B cell (primary cell): ENCODE measurements at regions not wholly inside any gene's neighbourhood (a gene's known extent, or its start where the extent isn't known, plus 50 kb on each side); places are given as distances from the start of the nearest gene placed in this dataset.

Experiments
- ATAC-seq: fragments of 200-7000 bp; cut with Tn5 transposase; one replicate; pipeline ENCODE4 v1.10.0; 2021; ENCODE audit warnings: low read depth, mild to moderate bottlenecking, moderate number of reproducible peaks, moderate library complexity
- CTCF ChIA-PET: fragments of 350-600 bp; sonication (Branson Sonifier 250); formaldehyde crosslinking; loops from one replicate; lab custom pipeline; 2021; ENCODE audit warnings: antibody characterized with exemption, inconsistent platforms; lab: Charles Lee
- POLR2A ChIA-PET: fragments of 350-600 bp; sonication (Branson Sonifier 250); formaldehyde crosslinking; loops from one replicate; lab custom pipeline; 2021; ENCODE audit warnings: antibody characterized with exemption; lab: Charles Lee
- DNase-seq: peaks from one replicate; pipeline ENCODE4 v3.0.0; 2013
- H2AFZ ChIP-seq: 2 replicates; pipeline ENCODE4 v1.6.1; 2012; ENCODE audit warnings: mild to moderate bottlenecking, low read depth, low read length; ENCODE audit not compliant: insufficient read depth, poor library complexity, severe bottlenecking
- H3K27ac ChIP-seq, 2 donors: 1 replicate in 1 of 2; 2 replicates in 1 of 2; pipeline ENCODE4 v1.5.1; 2012 to 2013; ENCODE audit warnings: low read length in 2 of 2, mild to moderate bottlenecking in 2 of 2, moderate library complexity in 1 of 2
- H3K27me3 ChIP-seq, 4 experiments: fragments of 200-600 bp in 1 of 4; sonication (generic) in 1 of 4; replicated peaks in 1 of 4; 1 replicate in 2 of 4; 2 replicates in 2 of 4; pipeline versions ENCODE4 v1.6.1 to v1.7.0; 2013 to 2016; ENCODE audit warnings: low read length in 3 of 4, mild to moderate bottlenecking in 2 of 4, mixed read lengths in 1 of 4, moderate library complexity in 1 of 4; ENCODE audit not compliant: insufficient read depth in 4 of 4, control insufficient read depth in 3 of 4; ENCODE audit errors: control extremely low read depth in 1 of 4
- H3K36me3 ChIP-seq, 2 experiments: replicated peaks in 1 of 2; 1 replicate in 1 of 2; 2 replicates in 1 of 2; pipeline versions ENCODE4 v1.6.1 to v1.7.1; 2013; ENCODE audit warnings: low read length in 1 of 2; ENCODE audit not compliant: insufficient read depth in 2 of 2, control insufficient read depth in 1 of 2; ENCODE audit errors: control extremely low read depth in 1 of 2, extremely low read depth in 1 of 2
- H3K4me1 ChIP-seq, 2 donors: fragments of 200-600 bp in 1 of 2; sonication (generic) in 1 of 2; 1 replicate in 1 of 2; 2 replicates in 1 of 2; pipeline versions ENCODE4 v1.5.1 to v1.6.1; 2013 to 2017; ENCODE audit warnings: low read length in 2 of 2; ENCODE audit not compliant: control insufficient read depth in 2 of 2, insufficient read depth in 2 of 2
- H3K4me2 ChIP-seq: replicated peaks from 2 replicates; pipeline ENCODE3; 2012; ENCODE audit warnings: mild to moderate bottlenecking, low read depth, low read length; ENCODE audit not compliant: poor library complexity, severe bottlenecking
- H3K4me3 ChIP-seq, 5 experiments: fragments of 200-600 bp in 1 of 5; sonication (generic) in 1 of 5; 1 replicate in 3 of 5; 2 replicates in 2 of 5; pipeline versions ENCODE4 v1.5.1 to v1.7.0; 2011 to 2016; ENCODE audit warnings: low read length in 4 of 5, mild to moderate bottlenecking in 4 of 5, low read depth in 2 of 5, control low read depth in 1 of 5, moderate library complexity in 1 of 5; ENCODE audit not compliant: insufficient read depth in 1 of 5; ENCODE audit errors: control extremely low read depth in 1 of 5, extremely low read depth in 1 of 5
- H3K79me2 ChIP-seq: fragments of 200-600 bp; sonication (generic); one replicate; pipeline ENCODE4 v1.6.0; 2016; ENCODE audit warnings: low read length; ENCODE audit not compliant: control insufficient read depth, insufficient read depth
- H3K9ac ChIP-seq: fragments of 200-600 bp; sonication (generic); 2 replicates; pipeline ENCODE4 v1.6.1; 2017; ENCODE audit warnings: mild to moderate bottlenecking, low read length, moderate library complexity
- H3K9me3 ChIP-seq, 3 donors: one replicate each; pipeline versions ENCODE4 v1.6.1 to v1.7.1; 2013; ENCODE audit warnings: low read length in 2 of 3; ENCODE audit not compliant: control insufficient read depth in 2 of 3, insufficient read depth in 1 of 3; ENCODE audit errors: control extremely low read depth in 1 of 3
- H4K20me1 ChIP-seq: 2 replicates; pipeline ENCODE4 v1.6.0; 2012; ENCODE audit warnings: mild to moderate bottlenecking, low read length; ENCODE audit not compliant: insufficient read depth, control insufficient read depth, poor library complexity, severe bottlenecking
- H3K27ac Mint-ChIP-seq: one replicate; pipeline ENCODE4 v1.8.0; 2021; ENCODE audit warnings: mixed read lengths
- H3K27me3 Mint-ChIP-seq: one replicate; pipeline ENCODE4 v1.8.0; 2021; ENCODE audit warnings: mixed read lengths
- H3K4me1 Mint-ChIP-seq: one replicate; pipeline ENCODE4 v1.8.0; 2021; ENCODE audit warnings: mixed read lengths
- H3K4me3 Mint-ChIP-seq: one replicate; pipeline ENCODE4 v1.8.0; 2021; ENCODE audit warnings: mixed read lengths
- H3K9me3 Mint-ChIP-seq: one replicate; pipeline ENCODE4 v1.8.0; 2022; ENCODE audit warnings: mixed read lengths; ENCODE audit not compliant: insufficient read depth
- CTCF ChIP-seq: fragments of 200-600 bp; IDR thresholded peaks from one replicate; pipeline ENCODE4 v1.8.0; 2022; ENCODE audit warnings: antibody characterized with exemption, mild to moderate bottlenecking
- EZH2 ChIP-seq: IDR thresholded peaks from 2 replicates; pipeline ENCODE4 v1.6.1; 2012; ENCODE audit warnings: borderline replicate concordance, low read depth, mild to moderate bottlenecking, moderate library complexity, low read length; ENCODE audit not compliant: insufficient read depth, poor library complexity, severe bottlenecking
- WGBS: methylation state at CpG from one replicate; pipeline ENCODE4 v1.1.5; 2013; ENCODE audit warnings: missing lambda C conversion rate; ENCODE audit not compliant: insufficient coverage; 5-methylcytosine and 5-hydroxymethylcytosine counted together
- intact Hi-C: fragments of 100-400 bp; cut with micrococcal nuclease; formaldehyde crosslinking; loops from one replicate; pipeline ENCODE4 v1.10.0; 2022

GRCh38 chr17:15121426-15121825 is 143.7 kb downstream of the PMP22 start:
- no peak overlapping the region for H2AFZ ChIP-seq
- no peaks in the 10 kb centered on the region for H3K4me1 Mint-ChIP-seq
- WGBS: 63% methylated on average over 1 of the region's 2 CpGs
- ChIA-PET POLR2A (no interaction called here), CTCF (no interaction called here)
- no peaks in the 10 kb centered on the region for H3K36me3 ChIP-seq
- no peak for DNase-seq
- H3K79me2 ChIP-seq: no peaks in the 10 kb centered on the region
- H3K4me3 ChIP-seq: no peak overlapping the region
- no peak overlapping the region for H3K4me3 Mint-ChIP-seq
- no peak for ATAC-seq
- intact Hi-C loops: no loop called here
- no peaks in the 10 kb centered on the region for H3K4me1 ChIP-seq
- peaks cover 0 to under 1% (median 0%) of the 10 kb centered on the region in 3 donors for H3K9me3 ChIP-seq
- no peak overlapping the region for H3K9ac ChIP-seq
- TF ChIP-seq EZH2 (no peak), CTCF (no peak)
- no peak overlapping the region for H3K4me2 ChIP-seq
- H3K27ac Mint-ChIP-seq: no peak overlapping the region
- peaks cover 3% of the 10 kb centered on the region for H3K9me3 Mint-ChIP-seq
- no peak overlapping the region for H3K27ac ChIP-seq
- no peaks in the 10 kb centered on the region for H4K20me1 ChIP-seq
- no peaks in the 10 kb centered on the region for H3K27me3 ChIP-seq
- H3K27me3 Mint-ChIP-seq: peaks cover 15% of the 10 kb centered on the region

DNA sequence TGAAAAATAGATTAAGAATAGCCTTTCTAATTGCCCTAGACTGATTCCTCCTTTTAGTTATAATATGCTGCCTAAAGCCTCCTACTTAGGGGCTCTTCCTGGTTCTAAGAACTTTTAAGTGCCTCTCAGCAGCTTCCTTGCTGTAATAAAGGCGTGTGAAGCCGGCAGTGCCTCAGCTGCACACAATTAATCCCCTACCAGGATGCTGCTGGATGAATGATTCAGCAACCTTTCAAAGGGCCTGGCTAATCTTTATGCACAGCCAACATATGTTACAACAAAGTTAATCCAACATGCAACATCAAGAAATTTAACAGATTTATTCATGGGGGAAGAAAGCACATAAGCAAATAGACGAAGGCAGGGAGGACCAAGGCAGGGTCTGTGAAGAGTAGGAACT is 145.2 kb downstream of the PMP22 start:
- H3K4me3 ChIP-seq: no peak overlapping the region
- no peaks in the 10 kb centered on the region for H3K36me3 ChIP-seq
- no peaks in the 10 kb centered on the region for H3K4me1 ChIP-seq
- WGBS: 62% methylated on average over 2 of the region's 3 CpGs
- Mint-ChIP-seq H3K4me1 (no peaks in the 10 kb centered on the region), H3K27me3 (peaks cover 12% of the 10 kb centered on the region), H3K9me3 (peaks cover 4% of the 10 kb centered on the region), H3K4me3 (no peak overlapping the region), H3K27ac (no peak overlapping the region)
- H3K27ac ChIP-seq: no peak overlapping the region
- TF ChIP-seq EZH2: no peak
- TF ChIP-seq CTCF: no peak
- intact Hi-C loops: no loop called here
- H3K9me3 ChIP-seq: peaks cover 0 to 13% (median 2%) of the 10 kb centered on the region in 3 donors
- no peak for DNase-seq
- CTCF ChIA-PET: no interaction called here
- no peak for ATAC-seq
- no peak overlapping the region for H2AFZ ChIP-seq
- no peaks in the 10 kb centered on the region for H3K27me3 ChIP-seq
- no peaks in the 10 kb centered on the region for H4K20me1 ChIP-seq
- H3K79me2 ChIP-seq: no peaks in the 10 kb centered on the region
- POLR2A ChIA-PET: no interaction called here
- no peak overlapping the region for H3K9ac ChIP-seq
- no peak overlapping the region for H3K4me2 ChIP-seq
